HG03060 (cell line): ENCODE measurements at regions not wholly inside any gene's neighbourhood (a gene's known extent, or its start where the extent isn't known, plus 50 kb on each side); places are given as distances from the start of the nearest gene placed in this dataset.

Source experiments
- ATAC-seq: cut with Tn5 transposase; IDR thresholded peaks from one replicate; pipeline ENCODE4 v1.9.1; 2021; ENCODE audit warnings: low read depth, moderate number of reproducible peaks; ENCODE audit not compliant: unreplicated experiment

GRCh38 chr4:131063878-131064277 is 1967.9 kb downstream of the C4orf33 start:
- ATAC-seq, result no peak

- ATAC-seq, result no peak
These were observed 1985.1 kb downstream of the C4orf33 start for GRCh38 chr4:131081069-131081468.

- ATAC-seq, result no peak
These were observed 1989.0 kb downstream of the C4orf33 start for GRCh38 chr4:131084997-131085396.

- ATAC-seq, result peak; percentile 48
These were observed 1995.9 kb downstream of the C4orf33 start for GRCh38 chr4:131091896-131092295.

- ATAC-seq, result no peak
These were observed 1997.4 kb downstream of the C4orf33 start for GRCh38 chr4:131093303-131093702.

GRCh38 chr4:131098976-131099375 is 2003.0 kb downstream of the C4orf33 start:
- no peak for ATAC-seq

GRCh38 chr4:131113273-131113672 is 2017.3 kb downstream of the C4orf33 start:
- ATAC-seq, result no peak

GRCh38 chr4:131113704-131114103 is 2017.8 kb downstream of the C4orf33 start:
- ATAC-seq, result no peak

- no peak for ATAC-seq
These were observed 2023.7 kb downstream of the C4orf33 start for GRCh38 chr4:131119661-131120060.

- no peak for ATAC-seq
These were observed 2011.9 kb upstream of the PCDH10 start for GRCh38 chr4:131137196-131137595.

GRCh38 chr4:131159261-131159660 is 1989.8 kb upstream of the PCDH10 start:
- ATAC-seq, result no peak

- ATAC-seq, result no peak
These were observed 1956.8 kb upstream of the PCDH10 start for GRCh38 chr4:131192318-131192717.

- no peak for ATAC-seq
These were observed 1941.5 kb upstream of the PCDH10 start for GRCh38 chr4:131207589-131207988.

- ATAC-seq, result no peak
These were observed 1900.8 kb upstream of the PCDH10 start for GRCh38 chr4:131248314-131248713.

- ATAC-seq, result no peak
These were observed 1897.8 kb upstream of the PCDH10 start for GRCh38 chr4:131251321-131251720.

GRCh38 chr4:131257241-131257640 is 1891.9 kb upstream of the PCDH10 start:
- ATAC-seq, result no peak

- no peak for ATAC-seq
These were observed 1890.7 kb upstream of the PCDH10 start for GRCh38 chr4:131258361-131258760.

- no peak for ATAC-seq
These were observed 1860.7 kb upstream of the PCDH10 start for GRCh38 chr4:131288441-131288840.

GRCh38 chr4:131296192-131296591 is 1852.9 kb upstream of the PCDH10 start:
- no peak for ATAC-seq

GRCh38 chr4:131302108-131302507 is 1847.0 kb upstream of the PCDH10 start:
- ATAC-seq, result no peak

GRCh38 chr4:131304686-131305085 is 1844.4 kb upstream of the PCDH10 start:
- no peak for ATAC-seq

GRCh38 chr4:131309628-131310027 is 1839.5 kb upstream of the PCDH10 start:
- no peak for ATAC-seq

GRCh38 chr4:131316086-131316485 is 1833.0 kb upstream of the PCDH10 start:
- ATAC-seq, result peak; percentile 57
